HUES64 (cell line): ENCODE measurements at regions not wholly inside any gene's neighbourhood (a gene's known extent, or its start where the extent isn't known, plus 50 kb on each side); places are given as distances from the start of the nearest gene placed in this dataset.

Experiments
- H3K27ac ChIP-seq: 2 replicates; pipeline ENCODE4 v1.7.0; 2013; ENCODE audit warnings: low read depth, low read length, inconsistent platforms
- H3K27me3 ChIP-seq: 2 replicates; pipeline ENCODE4 v1.6.1; 2013; ENCODE audit warnings: mild to moderate bottlenecking, low read length; ENCODE audit not compliant: insufficient read depth
- H3K36me3 ChIP-seq: 2 replicates; pipeline ENCODE4 v1.6.1; 2013; ENCODE audit warnings: mild to moderate bottlenecking, low read length; ENCODE audit not compliant: insufficient read depth
- H3K4me1 ChIP-seq: 2 replicates; pipeline ENCODE4 v1.6.1; 2013; ENCODE audit warnings: mild to moderate bottlenecking, low read length, moderate library complexity; ENCODE audit not compliant: insufficient read depth
- H3K4me3 ChIP-seq: 2 replicates; pipeline ENCODE4 v1.5.1; 2013; ENCODE audit warnings: mild to moderate bottlenecking, low read length, moderate library complexity
- H3K9ac ChIP-seq: 2 replicates; pipeline ENCODE4 v1.6.1; 2013; ENCODE audit warnings: mild to moderate bottlenecking, low read depth, low read length
- H3K9me3 ChIP-seq: 2 replicates; pipeline ENCODE4 v1.6.1; 2013; ENCODE audit warnings: low read depth, low read length; ENCODE audit not compliant: insufficient read depth
- WGBS: fragments of 150-250, 120-280 bp; methylation state at CpG from one replicate; pipeline ENCODE4 v1.1.7; 2013; ENCODE audit warnings: missing lambda C conversion rate; 5-methylcytosine and 5-hydroxymethylcytosine counted together

- Histone ChIP-seq H3K4me3 (no peak overlapping the region), H3K27me3 (no peaks in the 10 kb centered on the region), H3K36me3 (no peaks in the 10 kb centered on the region), H3K4me1 (peaks cover 16% of the 10 kb centered on the region), H3K27ac (peak overlapping the region; percentile 38; the same call in 1 of the 2 replicates), H3K9ac (no peak overlapping the region), H3K9me3 (no peaks in the 10 kb centered on the region)
- WGBS = 52% methylated on average over 1 of the region's 1 CpG
These were observed 542.0 kb downstream of the TNS3 start for GRCh38 chr7:47039904-47040303.

- H3K27ac ChIP-seq = peak overlapping the region; percentile 38; the same call in 1 of the 2 replicates
- no peak overlapping the region for H3K9ac ChIP-seq
- WGBS = 31% methylated on average over 6 of the region's 6 CpGs
- no peaks in the 10 kb centered on the region for H3K9me3 ChIP-seq
- no peak overlapping the region for H3K4me3 ChIP-seq
- peaks cover 16% of the 10 kb centered on the region for H3K4me1 ChIP-seq
- no peaks in the 10 kb centered on the region for H3K27me3 ChIP-seq
- no peaks in the 10 kb centered on the region for H3K36me3 ChIP-seq
These were observed 542.7 kb downstream of the TNS3 start for GRCh38 chr7:47039089-47039648.

GRCh38 chr7:47038621-47039020 is 543.3 kb downstream of the TNS3 start:
- Histone ChIP-seq H3K4me3 (no peak overlapping the region), H3K27ac (no peak overlapping the region; the same call in 1 of the 2 replicates), H3K9me3 (no peaks in the 10 kb centered on the region), H3K27me3 (no peaks in the 10 kb centered on the region), H3K9ac (no peak overlapping the region), H3K4me1 (peaks cover 16% of the 10 kb centered on the region), H3K36me3 (no peaks in the 10 kb centered on the region)
- whole genome bisulfite sequencing = 79% methylated on average over 6 of the region's 6 CpGs

- WGBS = 96% methylated on average over 5 of the region's 7 CpGs
- H3K36me3 ChIP-seq = no peaks in the 10 kb centered on the region
These were observed 544.3 kb downstream of the TNS3 start for GRCh38 chr7:47037607-47038006.

GRCh38 chr7:47036909-47037308 is 545.0 kb downstream of the TNS3 start:
- Histone ChIP-seq H3K4me1 (peaks cover 16% of the 10 kb centered on the region), H3K4me3 (no peak overlapping the region), H3K36me3 (no peaks in the 10 kb centered on the region), H3K27me3 (no peaks in the 10 kb centered on the region), H3K9ac (no peak overlapping the region), H3K27ac (no peak overlapping the region), H3K9me3 (no peaks in the 10 kb centered on the region)
- 93% methylated on average over 6 of the region's 6 CpGs for WGBS

More at GRCh38 chr7:47037607-47038006, 544.3 kb downstream of the TNS3 start:
- H3K27ac ChIP-seq = no peak overlapping the region
- no peaks in the 10 kb centered on the region for H3K9me3 ChIP-seq
- no peak overlapping the region for H3K4me3 ChIP-seq
- H3K27me3 ChIP-seq = no peaks in the 10 kb centered on the region
- H3K9ac ChIP-seq = no peak overlapping the region
- H3K4me1 ChIP-seq = peaks cover 16% of the 10 kb centered on the region

- Histone ChIP-seq H3K27ac (no peak overlapping the region), H3K9ac (no peak overlapping the region), H3K27me3 (no peaks in the 10 kb centered on the region), H3K36me3 (no peaks in the 10 kb centered on the region), H3K9me3 (no peaks in the 10 kb centered on the region), H3K4me1 (peaks cover 16% of the 10 kb centered on the region), H3K4me3 (no peak overlapping the region)
- 97% methylated on average over 2 of the region's 2 CpGs for WGBS
These were observed 546.4 kb downstream of the TNS3 start for GRCh38 chr7:47035522-47035921.

- Histone ChIP-seq H3K4me3 (no peak overlapping the region), H3K27me3 (no peaks in the 10 kb centered on the region), H3K4me1 (peaks cover 8% of the 10 kb centered on the region), H3K27ac (no peak overlapping the region), H3K9me3 (no peaks in the 10 kb centered on the region), H3K36me3 (no peaks in the 10 kb centered on the region), H3K9ac (no peak overlapping the region)
- 99% methylated on average over 2 of the region's 2 CpGs for WGBS
These were observed 547.7 kb downstream of the TNS3 start for GRCh38 chr7:47034180-47034579.

GRCh38 chr7:47032536-47032908 is 549.4 kb downstream of the TNS3 start:
- no peak overlapping the region for H3K9ac ChIP-seq
- no peak overlapping the region for H3K27ac ChIP-seq
- H3K27me3 ChIP-seq = no peaks in the 10 kb centered on the region
- H3K4me3 ChIP-seq = no peak overlapping the region
- H3K36me3 ChIP-seq = no peaks in the 10 kb centered on the region
- no peaks in the 10 kb centered on the region for H3K4me1 ChIP-seq
- WGBS = 95% methylated on average over 4 of the region's 4 CpGs
- no peaks in the 10 kb centered on the region for H3K9me3 ChIP-seq

- no peak overlapping the region for H3K4me3 ChIP-seq
- H3K27me3 ChIP-seq = no peaks in the 10 kb centered on the region
- no peak overlapping the region for H3K9ac ChIP-seq
- no peaks in the 10 kb centered on the region for H3K36me3 ChIP-seq
- WGBS = 85% methylated on average over 5 of the region's 6 CpGs
- no peaks in the 10 kb centered on the region for H3K4me1 ChIP-seq
- no peaks in the 10 kb centered on the region for H3K9me3 ChIP-seq
- no peak overlapping the region for H3K27ac ChIP-seq
These were observed 550.0 kb downstream of the TNS3 start for GRCh38 chr7:47031786-47032535.

- H3K9ac ChIP-seq = no peak overlapping the region
- H3K4me1 ChIP-seq = no peaks in the 10 kb centered on the region
- WGBS = 95% methylated on average over 3 of the region's 3 CpGs
- H3K27ac ChIP-seq = no peak overlapping the region
- H3K4me3 ChIP-seq = no peak overlapping the region
- H3K27me3 ChIP-seq = no peaks in the 10 kb centered on the region
- no peaks in the 10 kb centered on the region for H3K9me3 ChIP-seq
- H3K36me3 ChIP-seq = no peaks in the 10 kb centered on the region
These were observed 553.6 kb downstream of the TNS3 start for GRCh38 chr7:47028284-47028683.

- no peaks in the 10 kb centered on the region for H3K36me3 ChIP-seq
- H3K27ac ChIP-seq = no peak overlapping the region
- no peaks in the 10 kb centered on the region for H3K4me1 ChIP-seq
- H3K4me3 ChIP-seq = no peak overlapping the region
- no peaks in the 10 kb centered on the region for H3K9me3 ChIP-seq
- no peak overlapping the region for H3K9ac ChIP-seq
- H3K27me3 ChIP-seq = no peaks in the 10 kb centered on the region
- WGBS = 94% methylated on average over 2 of the region's 2 CpGs
These were observed 554.1 kb downstream of the TNS3 start for GRCh38 chr7:47027695-47028240.
